Inferior parietal cortex (tissue), 1 donor: ENCODE measurements at regions not wholly inside any gene's neighbourhood (a gene's known extent, or its start where the extent isn't known, plus 50 kb on each side); places are given as distances from the start of the nearest gene placed in this dataset.

Experiments used
- DNase-seq: peaks from one replicate; pipeline ENCODE4 v3.0.0-alpha.2; 2016; ENCODE audit errors: extremely low spot score

DNA sequence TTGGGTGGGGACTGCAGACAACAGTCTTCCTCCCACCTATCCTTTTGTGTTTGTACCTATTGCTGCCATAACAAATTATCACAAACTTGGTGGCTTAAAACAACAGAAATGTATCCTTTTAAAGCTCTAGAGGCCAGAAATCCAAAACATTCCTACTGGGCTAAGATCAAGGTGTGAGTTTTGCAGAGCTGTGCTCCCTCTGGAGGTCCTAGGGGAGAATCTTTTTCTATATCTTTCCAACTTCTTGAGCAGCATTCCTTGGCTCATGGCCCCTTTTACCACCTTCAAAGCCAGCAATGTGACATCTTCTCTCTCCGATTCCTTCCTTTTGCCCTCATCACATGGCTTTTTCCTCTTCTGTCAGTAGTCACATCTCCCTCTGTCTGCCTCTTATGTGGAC is 190.6 kb downstream of the TTC8 start:
- no peak for DNase-seq

DNA sequence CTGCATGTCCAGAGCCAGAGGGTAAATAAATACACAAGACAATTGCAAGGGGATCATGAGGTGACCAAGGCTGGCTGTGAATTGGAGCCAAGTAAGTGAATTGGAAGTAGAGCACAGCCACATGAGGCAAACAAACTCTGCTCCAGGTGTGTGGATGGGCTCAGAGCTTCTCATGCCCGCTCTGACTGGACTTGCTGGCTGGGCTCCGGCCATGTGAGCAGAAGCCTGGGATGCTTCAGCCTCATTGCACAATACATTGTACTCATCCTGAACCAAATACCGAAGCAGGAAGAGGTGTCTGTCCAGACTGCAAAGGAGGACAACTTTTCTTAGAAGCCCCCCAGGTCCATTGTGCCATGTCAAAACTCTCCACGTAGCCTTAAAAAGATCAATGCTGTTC is 193.0 kb downstream of the TTC8 start:
- no peak for DNase-seq

- no peak for DNase-seq
Observed at GRCh38 chr14:89022274-89022673, 197.8 kb downstream of the TTC8 start.

- DNase-seq: no peak
Observed at GRCh38 chr14:89024691-89025090, 200.2 kb downstream of the TTC8 start.

GRCh38 chr14:89025561-89026236 is 201.2 kb downstream of the TTC8 start:
- DNase-seq: no peak

DNA sequence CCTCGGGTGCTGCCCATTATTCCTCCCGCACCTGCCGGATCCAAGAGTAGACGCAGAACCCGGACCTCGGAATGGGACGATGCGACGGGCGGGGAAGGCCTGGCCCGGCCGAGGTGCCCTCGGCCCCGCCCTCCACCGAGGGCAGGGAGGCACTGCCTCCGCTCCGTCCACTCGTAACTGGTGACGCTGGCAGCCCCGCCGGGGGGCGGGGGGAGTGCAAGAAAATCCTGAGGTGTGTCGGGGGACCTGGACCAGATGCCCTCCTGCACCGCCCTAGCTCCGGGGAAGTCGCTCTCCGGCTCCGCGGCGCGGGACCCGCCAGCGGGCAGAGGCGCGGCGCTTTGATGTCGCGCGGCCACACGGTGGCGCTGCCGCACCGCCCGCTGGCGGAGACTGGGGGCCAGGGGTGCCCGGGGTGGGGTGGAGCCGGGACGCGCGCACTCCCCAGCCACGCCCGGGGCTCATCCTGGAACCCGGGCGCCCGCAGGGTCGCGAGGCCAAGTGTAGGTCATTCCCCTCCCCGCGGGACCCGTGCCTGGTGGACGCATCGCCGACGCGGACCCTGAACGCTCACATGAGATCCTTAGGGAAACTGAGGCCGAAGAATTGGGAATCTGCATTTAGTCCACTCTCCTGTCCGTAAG is 202.8 kb downstream of the TTC8 start:
- peak; percentile 47 for DNase-seq

DNA sequence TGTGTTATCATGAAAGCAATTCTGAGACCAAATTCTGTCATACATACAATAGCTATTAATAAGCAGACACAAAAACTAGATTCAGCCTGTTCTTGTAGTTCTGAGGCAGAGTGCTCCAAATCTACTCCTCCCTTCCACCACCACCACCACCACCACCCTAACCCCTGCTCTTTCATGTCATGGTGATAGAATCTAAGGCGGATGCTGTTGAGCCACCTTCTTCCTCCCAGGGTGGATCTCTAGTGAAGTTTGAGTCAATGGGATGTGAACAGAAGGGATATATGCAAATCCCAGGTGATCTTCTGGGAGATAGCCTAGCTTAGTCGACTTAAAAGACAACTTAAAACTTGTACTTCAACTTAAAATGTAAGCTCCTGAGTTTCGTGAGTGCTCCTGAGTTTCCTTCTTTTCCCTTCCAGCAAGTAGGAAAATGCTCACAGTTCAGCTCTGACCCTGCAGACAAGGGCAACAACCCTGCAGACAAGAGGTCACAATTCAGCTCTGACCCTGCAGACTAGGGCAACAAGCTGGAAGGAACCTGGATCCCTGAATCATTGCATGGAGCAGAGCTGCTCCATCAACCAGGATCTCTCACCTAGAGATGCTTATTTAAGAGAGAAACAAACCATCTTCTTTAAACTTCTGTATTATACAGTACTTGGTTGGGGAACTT is 204.1 kb downstream of the TTC8 start:
- no peak for DNase-seq

GRCh38 chr14:89029961-89030694 is 205.7 kb downstream of the TTC8 start:
- DNase-seq: no peak

DNA sequence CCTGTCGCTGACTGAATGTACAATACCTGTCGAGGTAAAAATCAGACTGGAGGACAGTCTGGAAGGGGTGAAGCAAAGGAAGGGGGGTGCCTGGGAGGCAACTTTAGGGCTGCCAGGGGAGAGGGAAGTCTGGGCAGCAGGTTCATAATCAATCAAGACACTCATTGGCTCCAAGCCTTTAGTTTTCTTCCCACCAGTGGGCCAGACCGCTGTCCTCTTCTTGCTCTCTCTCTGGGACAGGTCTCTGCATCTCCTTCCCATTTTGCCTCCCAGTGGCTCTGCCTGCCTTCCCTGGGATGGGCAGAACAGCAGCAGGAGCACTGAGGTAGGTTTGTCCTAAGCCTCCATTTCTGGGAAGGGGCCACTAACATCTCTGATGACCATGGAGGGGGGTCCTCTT is 206.5 kb downstream of the TTC8 start:
- DNase-seq: no peak

DNA sequence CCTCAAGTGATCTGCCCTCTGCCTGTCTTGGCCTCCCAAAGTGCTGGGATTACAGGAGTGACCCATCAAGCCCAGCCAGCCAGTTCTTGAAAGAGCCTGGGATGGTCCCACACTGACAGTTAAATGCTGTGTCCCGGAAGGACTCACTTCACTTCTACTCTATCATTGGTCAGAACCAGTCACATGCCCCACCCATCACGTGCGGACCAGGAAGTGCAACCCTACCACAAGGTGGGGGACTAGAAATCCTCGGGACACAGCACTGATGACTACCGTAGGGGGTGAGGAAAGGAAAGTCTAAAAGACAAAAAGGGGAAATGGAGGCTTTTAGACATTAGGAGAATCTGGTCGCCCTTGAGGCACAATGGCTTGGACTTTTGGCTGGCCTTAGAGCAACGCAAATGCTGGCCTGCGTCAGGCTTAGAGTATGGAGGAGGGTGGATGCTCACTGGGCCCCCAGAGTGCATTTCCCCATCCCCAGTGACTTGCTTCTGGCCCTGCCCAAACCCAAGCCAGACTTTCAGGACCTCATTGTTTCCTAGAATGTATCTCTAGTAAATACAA is 207.7 kb downstream of the TTC8 start:
- DNase-seq: no peak

- DNase-seq: no peak
Observed at GRCh38 chr14:89033756-89034155, 209.3 kb downstream of the TTC8 start.

DNA sequence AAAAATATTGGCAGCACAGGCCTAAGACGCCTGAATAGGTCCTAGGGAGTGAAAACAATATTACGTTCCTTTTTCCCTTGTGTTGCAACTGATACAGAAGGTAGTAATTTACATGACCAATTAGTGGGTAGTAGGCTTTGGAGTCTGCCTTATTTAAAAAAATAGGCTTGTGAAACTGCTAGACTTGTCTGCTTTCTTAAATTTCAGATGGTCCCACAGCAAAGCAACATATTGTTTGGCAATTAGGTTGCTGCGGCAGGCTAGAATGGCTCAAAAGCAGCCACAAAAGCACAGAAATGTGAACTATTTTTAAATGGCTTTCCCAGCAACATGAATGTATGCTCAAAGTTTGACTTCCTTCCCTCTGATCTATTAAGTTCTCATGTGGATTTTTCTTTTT is 211.9 kb downstream of the TTC8 start:
- DNase-seq: no peak

GRCh38 chr14:89037065-89037464 is 212.6 kb downstream of the TTC8 start:
- DNase-seq: no peak

GRCh38 chr14:89040080-89040459 is 215.6 kb downstream of the TTC8 start:
- DNase-seq: no peak

- peak; percentile 91 for DNase-seq
Observed at GRCh38 chr14:89040460-89041256, 216.2 kb downstream of the TTC8 start.

DNA sequence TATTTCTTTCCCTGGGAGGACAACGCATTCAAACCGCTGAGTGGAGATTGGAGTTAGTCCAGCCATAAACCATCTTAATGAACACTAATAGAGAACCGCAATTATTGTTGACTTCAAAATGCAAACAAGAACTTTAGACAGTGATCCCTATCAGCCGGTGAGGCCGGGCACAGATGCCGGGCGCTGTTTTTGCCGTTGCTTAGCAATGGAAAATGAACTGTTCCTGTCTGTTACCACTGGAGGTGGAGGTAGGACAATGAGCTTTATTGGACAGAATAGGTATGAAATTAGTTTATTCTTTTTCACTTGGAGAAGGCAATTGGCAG is 216.8 kb downstream of the TTC8 start:
- no peak for DNase-seq

DNA sequence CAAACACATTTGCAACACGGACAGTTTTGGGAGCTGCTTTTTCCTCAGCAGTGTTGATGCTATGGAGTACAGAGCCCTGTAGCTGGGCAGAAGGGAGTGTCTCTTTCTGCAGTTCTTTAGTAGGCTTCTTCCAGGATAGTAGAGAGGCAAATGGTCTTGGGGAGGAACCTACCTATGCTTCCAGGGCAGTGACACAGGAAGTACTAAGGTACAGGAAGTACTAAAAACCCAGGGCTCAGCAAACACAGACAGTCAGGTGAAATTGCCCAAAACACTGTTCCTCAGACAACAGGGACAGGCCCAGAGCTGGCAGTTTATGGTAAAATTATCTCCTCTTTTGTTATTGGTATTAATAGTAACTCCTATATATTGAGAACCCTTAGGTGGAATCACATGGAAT is 217.6 kb downstream of the TTC8 start:
- no peak for DNase-seq

DNA sequence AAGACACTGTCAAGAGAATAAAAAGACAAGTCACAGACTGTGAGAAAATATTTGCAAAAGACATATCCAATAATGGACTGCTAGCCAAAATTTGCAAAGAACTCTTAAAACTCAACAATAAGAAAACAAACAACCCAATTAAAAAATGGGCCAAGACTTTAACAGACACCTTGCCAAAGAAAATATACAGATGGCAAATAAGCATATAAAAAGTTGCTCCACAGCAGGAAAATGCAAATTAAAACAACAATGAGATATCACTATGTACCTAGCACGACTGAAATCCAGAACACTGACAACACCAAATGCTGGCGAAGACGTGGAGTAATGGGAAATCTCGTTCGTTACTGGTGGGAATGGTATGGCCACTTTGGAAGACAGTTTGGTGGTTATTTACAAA is 228.9 kb downstream of the TTC8 start:
- DNase-seq: no peak

GRCh38 chr14:89056394-89056793 is 231.9 kb downstream of the TTC8 start:
- no peak for DNase-seq

DNA sequence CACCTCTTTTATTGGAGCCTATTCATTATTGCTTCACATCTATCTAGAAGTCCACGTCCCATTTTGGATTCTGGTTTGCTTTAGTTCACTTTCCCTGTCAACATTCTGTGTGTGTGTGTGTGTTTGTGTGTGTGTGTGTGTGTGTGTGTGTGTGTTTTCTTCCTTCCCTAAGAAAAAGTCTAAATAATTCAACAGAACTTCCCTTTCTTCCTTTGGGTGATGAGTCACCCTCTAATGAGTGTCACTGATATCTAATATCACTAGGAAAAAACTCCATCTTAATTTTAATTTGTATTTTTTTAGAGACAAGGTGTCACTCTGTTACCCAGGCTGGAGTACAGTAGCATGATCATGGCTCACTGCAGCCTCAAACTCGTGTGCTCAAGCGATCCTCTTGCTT is 234.2 kb downstream of the TTC8 start:
- DNase-seq: no peak

GRCh38 chr14:89060191-89060590 is 235.7 kb downstream of the TTC8 start:
- no peak for DNase-seq

DNA sequence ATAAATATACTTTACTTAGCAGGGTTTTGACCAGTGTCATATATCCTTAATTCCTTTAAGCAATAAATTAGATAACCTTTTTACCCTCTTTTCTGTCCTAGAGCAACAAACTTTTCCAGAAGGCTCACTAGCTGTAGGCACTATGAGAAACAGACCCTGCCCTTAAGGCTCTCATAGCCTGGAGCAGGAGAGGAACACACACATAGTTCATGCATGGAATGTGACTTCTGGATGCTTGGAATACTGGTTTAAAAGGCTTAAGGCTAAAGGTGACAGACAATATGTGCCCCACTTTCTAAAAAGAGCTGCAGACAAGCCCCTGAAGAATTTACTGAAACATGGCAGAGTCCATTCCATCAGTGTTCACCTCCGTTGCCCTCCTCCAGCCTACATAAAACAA is 237.2 kb downstream of the TTC8 start:
- no peak for DNase-seq
